ENCODE measurements at regions not wholly inside any gene's neighbourhood (a gene's known extent, or its start where the extent isn't known, plus 50 kb on each side); places are given as distances from the start of the nearest gene placed in this dataset.

- H3K4me3 Mint-ChIP-seq, result no peak overlapping the region
Observed at GRCh38 chr4:175253184-175253902, 335.2 kb downstream of the ADAM29 start.

GRCh38 chr4:175263537-175263936, 345.4 kb downstream of the ADAM29 start:
- Mint-ChIP-seq H3K27me3 (no peaks in the 10 kb centered on the region), H3K9me3 (peaks cover 0 to 8% (median 2%) of the 10 kb centered on the region in 7 donors), H3K4me3 (no peak overlapping the region), H3K36me3 (no peaks in the 10 kb centered on the region), H3K27ac (no peak overlapping the region), H3K4me1 (no peaks in the 10 kb centered on the region)
- H3K4me3 ChIP-seq (ENCODE audit: low read depth, low read length), result no peak overlapping the region
- H3K27me3 ChIP-seq (ENCODE audit: control insufficient read depth, insufficient read depth, low read length), result no peaks in the 10 kb centered on the region
- ATAC-seq (ENCODE audit: low read depth in 2 of 2) (no peak), DNase-seq (no peak)
- H3K9me3 ChIP-seq (ENCODE audit: control insufficient read depth in 2 of 2, low read length in 2 of 2), result no peaks in the 10 kb centered on the region
- no peaks in the 10 kb centered on the region for H3K4me1 ChIP-seq (ENCODE audit: control insufficient read depth, insufficient read depth, low read length, poor library complexity, severe bottlenecking)
- no peaks in the 10 kb centered on the region for H3K36me3 ChIP-seq (ENCODE audit: control insufficient read depth, insufficient read depth, low read length)
- no peak overlapping the region for H3K27ac ChIP-seq (ENCODE audit: insufficient read depth, low read length, poor library complexity, severe bottlenecking)

More at GRCh38 chr4:175253184-175253902, 335.2 kb downstream of the ADAM29 start:
- no peak for ATAC-seq (ENCODE audit: low read depth in 2 of 2)
- Mint-ChIP-seq H3K4me1 (no peaks in the 10 kb centered on the region), H3K36me3 (no peaks in the 10 kb centered on the region), H3K27ac (no peak overlapping the region), H3K9me3 (peaks cover 0 to 13% (median 2%) of the 10 kb centered on the region in 7 donors), H3K27me3 (no peaks in the 10 kb centered on the region)
- H3K4me1 ChIP-seq (ENCODE audit: control insufficient read depth, insufficient read depth, low read length, poor library complexity, severe bottlenecking), result no peaks in the 10 kb centered on the region
- no peaks in the 10 kb centered on the region for H3K9me3 ChIP-seq (ENCODE audit: control insufficient read depth in 2 of 2, low read length in 2 of 2)
- no peak overlapping the region for H3K4me3 ChIP-seq (ENCODE audit: low read depth, low read length)
- no peak for DNase-seq
- H3K36me3 ChIP-seq (ENCODE audit: control insufficient read depth, insufficient read depth, low read length), result no peaks in the 10 kb centered on the region
- no peaks in the 10 kb centered on the region for H3K27me3 ChIP-seq (ENCODE audit: control insufficient read depth, insufficient read depth, low read length)
- H3K27ac ChIP-seq (ENCODE audit: insufficient read depth, low read length, poor library complexity, severe bottlenecking), result no peak overlapping the region

- Mint-ChIP-seq H3K27ac (no peak overlapping the region), H3K27me3 (no peaks in the 10 kb centered on the region), H3K36me3 (no peaks in the 10 kb centered on the region), H3K4me3 (no peak overlapping the region), H3K4me1 (no peaks in the 10 kb centered on the region), H3K9me3 (peaks cover 0 to 5% (median 0%) of the 10 kb centered on the region in 7 donors)
- no peak for DNase-seq
- Histone ChIP-seq H3K4me3 (ENCODE audit: low read depth, low read length) (no peak overlapping the region), H3K4me1 (ENCODE audit: control insufficient read depth, insufficient read depth, low read length, poor library complexity, severe bottlenecking) (no peaks in the 10 kb centered on the region), H3K9me3 (ENCODE audit: control insufficient read depth in 2 of 2, low read length in 2 of 2) (no peaks in the 10 kb centered on the region), H3K27ac (ENCODE audit: insufficient read depth, low read length, poor library complexity, severe bottlenecking) (no peak overlapping the region), H3K27me3 (ENCODE audit: control insufficient read depth, insufficient read depth, low read length) (no peaks in the 10 kb centered on the region), H3K36me3 (ENCODE audit: control insufficient read depth, insufficient read depth, low read length) (no peaks in the 10 kb centered on the region)
- ATAC-seq (ENCODE audit: low read depth in 2 of 2), result no peak
Observed at GRCh38 chr4:175271010-175271630, 353.0 kb downstream of the ADAM29 start.

GRCh38 chr4:175273995-175274753, 356.0 kb downstream of the ADAM29 start:
- Histone ChIP-seq H3K4me3 (ENCODE audit: low read depth, low read length) (no peak overlapping the region), H3K36me3 (ENCODE audit: control insufficient read depth, insufficient read depth, low read length) (no peaks in the 10 kb centered on the region), H3K27ac (ENCODE audit: insufficient read depth, low read length, poor library complexity, severe bottlenecking) (no peak overlapping the region), H3K27me3 (ENCODE audit: control insufficient read depth, insufficient read depth, low read length) (no peaks in the 10 kb centered on the region), H3K4me1 (ENCODE audit: control insufficient read depth, insufficient read depth, low read length, poor library complexity, severe bottlenecking) (no peaks in the 10 kb centered on the region), H3K9me3 (ENCODE audit: control insufficient read depth in 2 of 2, low read length in 2 of 2) (no peaks in the 10 kb centered on the region)
- Mint-ChIP-seq H3K9me3 (peaks cover 0 to 6% (median 2%) of the 10 kb centered on the region in 7 donors), H3K4me3 (no peak overlapping the region), H3K27ac (no peak overlapping the region), H3K27me3 (no peaks in the 10 kb centered on the region), H3K36me3 (no peaks in the 10 kb centered on the region), H3K4me1 (no peaks in the 10 kb centered on the region)
- no peak for DNase-seq
- ATAC-seq (ENCODE audit: low read depth in 2 of 2), result no peak

- DNase-seq, result no peak
- Mint-ChIP-seq H3K27ac (no peak overlapping the region), H3K36me3 (no peaks in the 10 kb centered on the region), H3K27me3 (no peaks in the 10 kb centered on the region), H3K4me3 (no peak overlapping the region), H3K4me1 (no peaks in the 10 kb centered on the region), H3K9me3 (peaks cover 0 to 6% (median 2%) of the 10 kb centered on the region in 7 donors)
- no peak for ATAC-seq (ENCODE audit: low read depth in 2 of 2)
- no peak overlapping the region for H3K27ac ChIP-seq (ENCODE audit: insufficient read depth, low read length, poor library complexity, severe bottlenecking)
- H3K4me3 ChIP-seq (ENCODE audit: low read depth, low read length), result no peak overlapping the region
- no peaks in the 10 kb centered on the region for H3K36me3 ChIP-seq (ENCODE audit: control insufficient read depth, insufficient read depth, low read length)
- H3K4me1 ChIP-seq (ENCODE audit: control insufficient read depth, insufficient read depth, low read length, poor library complexity, severe bottlenecking), result no peaks in the 10 kb centered on the region
- no peaks in the 10 kb centered on the region for H3K9me3 ChIP-seq (ENCODE audit: control insufficient read depth in 2 of 2, low read length in 2 of 2)
- no peaks in the 10 kb centered on the region for H3K27me3 ChIP-seq (ENCODE audit: control insufficient read depth, insufficient read depth, low read length)
Observed at GRCh38 chr4:175277816-175278215, 359.7 kb downstream of the ADAM29 start.

GRCh38 chr4:175280153-175280552, 362.0 kb downstream of the ADAM29 start:
- no peak overlapping the region for H3K27ac Mint-ChIP-seq
- H3K36me3 ChIP-seq (ENCODE audit: control insufficient read depth, insufficient read depth, low read length), result no peaks in the 10 kb centered on the region

GRCh38 chr4:175281894-175282293, 363.7 kb downstream of the ADAM29 start:
- H3K9me3 Mint-ChIP-seq, result peaks cover 0 to 16% (median 6%) of the 10 kb centered on the region in 7 donors
- no peak overlapping the region for H3K27ac Mint-ChIP-seq
- no peak for DNase-seq
- H3K27ac ChIP-seq (ENCODE audit: insufficient read depth, low read length, poor library complexity, severe bottlenecking), result no peak overlapping the region
- no peaks in the 10 kb centered on the region for H3K36me3 Mint-ChIP-seq
- no peaks in the 10 kb centered on the region for H3K9me3 ChIP-seq (ENCODE audit: control insufficient read depth in 2 of 2, low read length in 2 of 2)
- no peak for ATAC-seq (ENCODE audit: low read depth in 2 of 2)
- no peak overlapping the region for H3K4me3 Mint-ChIP-seq
- H3K36me3 ChIP-seq (ENCODE audit: control insufficient read depth, insufficient read depth, low read length), result no peaks in the 10 kb centered on the region
- H3K27me3 Mint-ChIP-seq, result no peaks in the 10 kb centered on the region
- no peaks in the 10 kb centered on the region for H3K4me1 ChIP-seq (ENCODE audit: control insufficient read depth, insufficient read depth, low read length, poor library complexity, severe bottlenecking)
- no peaks in the 10 kb centered on the region for H3K4me1 Mint-ChIP-seq
- H3K27me3 ChIP-seq (ENCODE audit: control insufficient read depth, insufficient read depth, low read length), result no peaks in the 10 kb centered on the region
- H3K4me3 ChIP-seq (ENCODE audit: low read depth, low read length), result no peak overlapping the region

More at GRCh38 chr4:175280153-175280552, 362.0 kb downstream of the ADAM29 start:
- DNase-seq (no peak), ATAC-seq (ENCODE audit: low read depth in 2 of 2) (no peak)
- H3K4me1 Mint-ChIP-seq, result no peaks in the 10 kb centered on the region
- H3K27me3 ChIP-seq (ENCODE audit: control insufficient read depth, insufficient read depth, low read length), result no peaks in the 10 kb centered on the region
- no peaks in the 10 kb centered on the region for H3K9me3 ChIP-seq (ENCODE audit: control insufficient read depth in 2 of 2, low read length in 2 of 2)
- H3K27me3 Mint-ChIP-seq, result no peaks in the 10 kb centered on the region
- no peaks in the 10 kb centered on the region for H3K4me1 ChIP-seq (ENCODE audit: control insufficient read depth, insufficient read depth, low read length, poor library complexity, severe bottlenecking)
- no peak overlapping the region for H3K4me3 ChIP-seq (ENCODE audit: low read depth, low read length)
- no peak overlapping the region for H3K27ac ChIP-seq (ENCODE audit: insufficient read depth, low read length, poor library complexity, severe bottlenecking)
- H3K4me3 Mint-ChIP-seq, result no peak overlapping the region
- H3K36me3 Mint-ChIP-seq, result no peaks in the 10 kb centered on the region
- peaks cover 0 to 12% (median 3%) of the 10 kb centered on the region in 7 donors for H3K9me3 Mint-ChIP-seq

Data from CD4-positive, CD25-positive, alpha-beta regulatory T cell (primary cell).